Spleen (tissue), 11 donors: ENCODE measurements at regions not wholly inside any gene's neighbourhood (a gene's known extent, or its start where the extent isn't known, plus 50 kb on each side); places are given as distances from the start of the nearest gene placed in this dataset.

Source experiments
- DNase-seq: peaks from one replicate; pipeline ENCODE4 v3.0.0-alpha.2; 2020
- H3K27ac ChIP-seq, 8 donors: fragments of 200-600 bp; sonication (generic) in 7 of 8; 1 replicate in 4 of 8; 2 replicates in 4 of 8; pipeline versions ENCODE4 v1.5.0 to v1.8.0; 2016 to 2021; ENCODE audit warnings: inconsistent platforms in 4 of 8, mild to moderate bottlenecking in 4 of 8, moderate library complexity in 1 of 8
- H3K27me3 ChIP-seq, 7 donors: fragments of 200-600 bp; sonication (generic) in 6 of 7; replicated peaks in 1 of 7; 1 replicate in 4 of 7; 2 replicates in 3 of 7; pipeline versions ENCODE4 v1.5.0 to v1.8.0; 2016 to 2021; ENCODE audit warnings: inconsistent platforms in 3 of 7, mild to moderate bottlenecking in 1 of 7
- H3K36me3 ChIP-seq, 6 donors: fragments of 200-600 bp; sonication (generic) in 5 of 6; 1 replicate in 4 of 6; 2 replicates in 2 of 6; pipeline versions ENCODE4 v1.5.0 to v1.8.0; 2016 to 2021; ENCODE audit warnings: inconsistent platforms in 2 of 6
- H3K4me1 ChIP-seq, 6 donors: fragments of 200-600 bp; sonication (generic) in 5 of 6; 1 replicate in 3 of 6; 2 replicates in 3 of 6; pipeline versions ENCODE4 v1.5.0 to v1.8.0; 2016 to 2021; ENCODE audit warnings: inconsistent platforms in 3 of 6
- H3K4me3 ChIP-seq, 8 donors: fragments of 200-600 bp; sonication (generic) in 7 of 8; 1 replicate in 4 of 8; 2 replicates in 4 of 8; pipeline versions ENCODE4 v1.5.0 to v1.8.0; 2016 to 2021; ENCODE audit warnings: inconsistent platforms in 4 of 8, mild to moderate bottlenecking in 4 of 8, moderate library complexity in 2 of 8
- H3K9me3 ChIP-seq, 8 donors: fragments of 200-600 bp; sonication (generic) in 7 of 8; 1 replicate in 4 of 8; 2 replicates in 4 of 8; pipeline versions ENCODE4 v1.5.0 to v1.8.0; 2016 to 2021; ENCODE audit warnings: inconsistent platforms in 4 of 8
- POLR2A ChIP-seq, 3 donors: fragments of 450-650 bp; IDR thresholded peaks; one replicate each; pipeline ENCODE4 v1.5.1; 2017; ENCODE audit warnings: antibody characterized with exemption in 3 of 3, mild to moderate bottlenecking in 1 of 3
- POLR2AphosphoS5 ChIP-seq, 3 donors: sonication (generic); formaldehyde crosslinking; IDR thresholded peaks; one replicate each; pipeline ENCODE4 v1.5.1; 2017; ENCODE audit warnings: antibody characterized with exemption in 3 of 3
- WGBS, 5 donors: extraction: QIAGEN DNeasy Blood & Tissue Kit in 3 of 5; methylation state at CpG; one replicate each; pipeline versions ENCODE4 v1.1.5 to v1.1.7; 2013 to 2018; 5-methylcytosine and 5-hydroxymethylcytosine counted together
- intact Hi-C: fragments of 100-400 bp; cut with DNase I; formaldehyde crosslinking; loops from one replicate; pipeline ENCODE4 v1.15.0; 2023; ENCODE audit warnings: low total_unique reads
- TF ChIP-seq, protein P1 (sequence below), 11 experiments: fragments of 200-600 bp in 7 of 11; fragments of 450-650 bp in 4 of 11; sonication (generic) in 4 of 11; IDR thresholded peaks in 8 of 11; conservative IDR thresholded peaks in 3 of 11; 1 replicate in 7 of 11; 2 replicates in 4 of 11; pipeline versions ENCODE4 v1.4.0 to v1.8.0; 2016 to 2021; ENCODE audit warnings: antibody characterized with exemption in 11 of 11, inconsistent platforms in 4 of 11, mild to moderate bottlenecking in 1 of 11
- donor health status: healthy with polysubstance abuse.
- donor health status: DM: no; HTN: no; CAD: no; lungs with moderate emphysema.
- donor health status: DM: no; HTN: no; CAD: no.
- donor health status: Bipolar disorder and iron deficiency.
- donor health status: healthy.
- donor health status: DM: no; HTN: no; CAD: no.
- donor health status: DM: yes; HTN: yes; CAD: no.

DNA sequence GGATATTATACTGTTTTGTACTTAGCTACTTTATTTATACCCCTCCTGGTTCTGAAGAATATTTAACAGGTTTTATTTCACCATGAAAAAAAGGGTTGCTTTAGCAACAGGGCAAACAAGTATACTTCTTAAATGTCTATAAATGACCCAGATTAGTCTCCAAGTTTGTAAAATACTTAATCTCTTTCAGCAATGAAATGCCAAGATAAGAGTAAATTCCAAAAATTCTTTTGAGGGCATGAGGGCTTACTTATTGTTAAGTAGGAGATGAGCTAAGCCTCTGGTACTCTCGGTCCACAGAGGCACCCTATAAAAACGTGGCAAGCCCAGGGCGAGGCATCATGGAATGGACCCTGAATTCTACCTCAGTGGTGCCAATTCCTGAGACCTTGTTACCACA lies 264.8 kb upstream of the NSMCE3 start:
- H3K36me3 ChIP-seq = no peaks in the 10 kb centered on the region
- DNase-seq = no peak
- no peak overlapping the region for H3K4me3 ChIP-seq
- H3K4me1 ChIP-seq = no peaks in the 10 kb centered on the region
- peaks cover 0 to 3% (median 0%) of the 10 kb centered on the region in 7 donors for H3K27me3 ChIP-seq
- intact Hi-C loops = no loop called here
- 62 to 85% (median 75%) methylated on average over 3 of the region's 3 CpGs for WGBS, 5 donors
- no peak overlapping the region for H3K27ac ChIP-seq
- TF ChIP-seq, protein P1, sequence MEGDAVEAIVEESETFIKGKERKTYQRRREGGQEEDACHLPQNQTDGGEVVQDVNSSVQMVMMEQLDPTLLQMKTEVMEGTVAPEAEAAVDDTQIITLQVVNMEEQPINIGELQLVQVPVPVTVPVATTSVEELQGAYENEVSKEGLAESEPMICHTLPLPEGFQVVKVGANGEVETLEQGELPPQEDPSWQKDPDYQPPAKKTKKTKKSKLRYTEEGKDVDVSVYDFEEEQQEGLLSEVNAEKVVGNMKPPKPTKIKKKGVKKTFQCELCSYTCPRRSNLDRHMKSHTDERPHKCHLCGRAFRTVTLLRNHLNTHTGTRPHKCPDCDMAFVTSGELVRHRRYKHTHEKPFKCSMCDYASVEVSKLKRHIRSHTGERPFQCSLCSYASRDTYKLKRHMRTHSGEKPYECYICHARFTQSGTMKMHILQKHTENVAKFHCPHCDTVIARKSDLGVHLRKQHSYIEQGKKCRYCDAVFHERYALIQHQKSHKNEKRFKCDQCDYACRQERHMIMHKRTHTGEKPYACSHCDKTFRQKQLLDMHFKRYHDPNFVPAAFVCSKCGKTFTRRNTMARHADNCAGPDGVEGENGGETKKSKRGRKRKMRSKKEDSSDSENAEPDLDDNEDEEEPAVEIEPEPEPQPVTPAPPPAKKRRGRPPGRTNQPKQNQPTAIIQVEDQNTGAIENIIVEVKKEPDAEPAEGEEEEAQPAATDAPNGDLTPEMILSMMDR (IDR thresholded peaks at IDR 0.05 in 8 of 11, conservative IDR thresholded peaks at IDR 0.05 in 3 of 11) = no peak
- TF ChIP-seq POLR2A (IDR thresholded peaks at IDR 0.05) = no peak
- TF ChIP-seq POLR2AphosphoS5 (IDR thresholded peaks at IDR 0.05) = no peak
- H3K9me3 ChIP-seq = no peaks in the 10 kb centered on the region

DNA sequence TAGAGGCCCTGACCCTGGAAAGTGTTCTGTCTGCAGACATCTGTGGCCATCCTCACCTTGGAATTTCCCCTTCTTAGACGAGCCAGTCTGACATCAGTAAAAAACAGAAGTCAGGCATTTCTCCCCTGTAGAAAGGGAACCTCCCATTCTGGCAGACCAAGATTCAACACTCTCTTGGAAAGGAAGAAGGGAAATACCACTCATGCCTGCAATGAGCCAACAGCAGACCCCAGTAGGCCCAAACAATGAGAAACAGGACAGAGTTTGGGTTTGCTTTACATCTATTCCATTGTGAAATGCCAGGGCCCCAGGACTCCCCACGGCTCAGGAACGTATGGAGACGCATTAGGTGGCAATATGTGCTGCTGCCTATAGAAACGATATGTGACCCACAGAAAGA lies 264.0 kb upstream of the NSMCE3 start:
- H3K27me3 ChIP-seq = peaks cover 0 to 3% (median 0%) of the 10 kb centered on the region in 7 donors
- no peaks in the 10 kb centered on the region for H3K36me3 ChIP-seq
- no peaks in the 10 kb centered on the region for H3K4me1 ChIP-seq
- no peak overlapping the region for H3K27ac ChIP-seq
- DNase-seq = no peak
- WGBS, 5 donors = 34 to 60% (median 53%) methylated on average over 5 of the region's 5 CpGs
- no peak overlapping the region for H3K4me3 ChIP-seq
- H3K9me3 ChIP-seq = no peaks in the 10 kb centered on the region
- intact Hi-C loops = no loop called here
- TF ChIP-seq POLR2AphosphoS5 (IDR thresholded peaks at IDR 0.05) (no peak), POLR2A (IDR thresholded peaks at IDR 0.05) (no peak)
- TF ChIP-seq, protein P1 (IDR thresholded peaks at IDR 0.05 in 8 of 11, conservative IDR thresholded peaks at IDR 0.05 in 3 of 11) = no peak

DNA sequence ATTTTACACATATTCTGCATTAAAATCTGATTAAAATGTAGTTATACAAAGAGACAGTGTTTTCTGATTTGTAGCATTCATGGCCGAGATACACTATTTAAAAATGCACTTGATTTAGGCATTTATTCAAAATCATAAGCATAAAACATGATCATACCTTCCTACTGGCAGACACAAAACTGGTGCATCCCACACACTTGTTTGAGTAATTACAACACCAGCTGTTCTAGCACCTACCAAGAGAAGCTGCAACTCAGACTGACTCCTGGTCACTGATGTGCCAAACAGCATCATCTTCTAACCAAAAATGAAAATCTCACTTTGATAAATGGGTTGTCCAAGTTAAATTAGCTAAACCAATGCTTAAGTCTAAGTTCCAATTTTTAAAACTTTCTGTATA lies 262.7 kb upstream of the NSMCE3 start:
- H3K4me1 ChIP-seq = no peaks in the 10 kb centered on the region
- 78 to 100% (median 86%) methylated on average over 1 of the region's 1 CpG for WGBS, 5 donors
- no peaks in the 10 kb centered on the region for H3K36me3 ChIP-seq
- TF ChIP-seq POLR2AphosphoS5 (IDR thresholded peaks at IDR 0.05) (no peak), POLR2A (IDR thresholded peaks at IDR 0.05) (no peak)
- TF ChIP-seq, protein P1 (IDR thresholded peaks at IDR 0.05 in 8 of 11, conservative IDR thresholded peaks at IDR 0.05 in 3 of 11) = no peak
- no peaks in the 10 kb centered on the region for H3K9me3 ChIP-seq
- intact Hi-C loops = no loop called here
- no peak for DNase-seq
- peaks cover 0 to 3% (median 0%) of the 10 kb centered on the region in 7 donors for H3K27me3 ChIP-seq
- no peak overlapping the region for H3K27ac ChIP-seq
- H3K4me3 ChIP-seq = no peak overlapping the region

DNA sequence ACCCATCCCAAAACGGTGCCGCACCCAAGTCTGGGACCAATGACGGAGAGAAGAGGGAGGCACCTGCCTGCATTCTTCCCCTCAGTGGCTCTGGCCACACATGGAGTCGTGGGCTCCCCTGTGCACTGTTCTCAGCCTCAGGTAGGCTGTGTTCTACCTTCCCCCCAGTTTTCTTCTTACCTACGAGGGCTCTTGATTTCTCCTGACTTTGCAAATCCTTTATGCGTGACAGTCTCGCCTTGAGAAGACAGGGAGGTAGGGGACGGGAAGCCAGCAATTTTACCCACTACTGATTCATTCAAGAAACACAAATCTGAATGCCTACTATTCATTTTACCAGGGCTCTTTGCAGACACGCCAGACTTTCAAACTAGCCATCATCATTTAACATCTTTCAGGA lies 261.3 kb upstream of the NSMCE3 start:
- no peaks in the 10 kb centered on the region for H3K9me3 ChIP-seq
- no peak for TF ChIP-seq POLR2A (IDR thresholded peaks at IDR 0.05)
- TF ChIP-seq POLR2AphosphoS5 (IDR thresholded peaks at IDR 0.05) = no peak
- TF ChIP-seq, protein P1 (IDR thresholded peaks at IDR 0.05 in 8 of 11, conservative IDR thresholded peaks at IDR 0.05 in 3 of 11) = no peak
- no peaks in the 10 kb centered on the region for H3K4me1 ChIP-seq
- H3K36me3 ChIP-seq = no peaks in the 10 kb centered on the region
- intact Hi-C loops = no loop called here
- H3K27ac ChIP-seq = no peak overlapping the region
- no peak overlapping the region for H3K4me3 ChIP-seq
- WGBS, 5 donors = 82 to 88% (median 88%) methylated on average over 9 of the region's 9 CpGs
- peaks cover 0 to 3% (median 0%) of the 10 kb centered on the region in 7 donors for H3K27me3 ChIP-seq
- DNase-seq = no peak
